Fibroblast of gingiva (primary cell): ENCODE measurements at regions not wholly inside any gene's neighbourhood (a gene's known extent, or its start where the extent isn't known, plus 50 kb on each side); places are given as distances from the start of the nearest gene placed in this dataset.

Source experiments
- DNase-seq: peaks from one replicate; pipeline ENCODE4 v3.0.0-alpha.2; 2011; ENCODE audit warnings: low read depth

GRCh38 chr9:118751848-118752223 is 617.4 kb downstream of the BRINP1 start:
- no peak for DNase-seq

- no peak for DNase-seq
Observed at GRCh38 chr9:118761016-118761790, 608.0 kb downstream of the BRINP1 start.

DNA sequence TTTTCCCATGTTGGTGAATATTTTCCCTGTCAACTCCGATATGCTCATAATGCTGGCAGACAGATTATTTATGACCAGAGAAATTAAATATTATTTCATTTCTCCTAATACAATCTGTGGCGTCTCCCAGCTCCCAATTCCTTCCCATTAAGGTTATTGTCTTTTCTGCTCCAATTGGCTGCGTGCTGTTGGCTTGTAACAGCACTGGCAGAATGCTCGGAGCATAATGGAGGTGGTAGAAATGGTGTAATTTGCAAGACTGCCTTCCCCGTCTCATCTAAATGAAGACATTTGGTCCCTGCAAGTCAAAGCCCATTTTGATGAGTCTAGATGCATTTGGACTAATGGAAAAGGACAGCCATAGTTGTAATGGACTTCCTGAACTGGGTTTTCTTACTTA is 601.7 kb downstream of the BRINP1 start:
- DNase-seq, result no peak

GRCh38 chr9:118782790-118783463 is 586.3 kb downstream of the BRINP1 start:
- DNase-seq, result no peak

DNA sequence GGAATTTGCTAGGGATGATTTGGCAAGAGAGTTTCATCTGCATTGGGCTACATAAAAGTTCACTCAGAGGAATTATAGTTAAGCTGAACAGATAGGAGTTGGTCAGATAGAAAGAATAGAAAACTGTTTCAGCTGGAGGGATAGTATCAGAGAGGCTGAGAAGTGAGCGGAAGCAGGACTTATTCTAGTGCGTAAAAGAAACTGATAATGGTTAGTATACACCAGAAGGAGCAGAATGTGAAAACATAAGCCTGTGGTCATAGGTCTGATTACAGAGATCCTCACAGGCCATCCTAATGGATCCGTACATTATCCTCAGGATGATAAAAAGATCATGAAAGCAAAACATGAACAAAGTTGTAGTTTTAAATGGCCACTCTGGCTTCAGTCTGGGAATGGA is 585.2 kb downstream of the BRINP1 start:
- no peak for DNase-seq

GRCh38 chr9:118785456-118785855 is 583.8 kb downstream of the BRINP1 start:
- DNase-seq, result no peak

DNA sequence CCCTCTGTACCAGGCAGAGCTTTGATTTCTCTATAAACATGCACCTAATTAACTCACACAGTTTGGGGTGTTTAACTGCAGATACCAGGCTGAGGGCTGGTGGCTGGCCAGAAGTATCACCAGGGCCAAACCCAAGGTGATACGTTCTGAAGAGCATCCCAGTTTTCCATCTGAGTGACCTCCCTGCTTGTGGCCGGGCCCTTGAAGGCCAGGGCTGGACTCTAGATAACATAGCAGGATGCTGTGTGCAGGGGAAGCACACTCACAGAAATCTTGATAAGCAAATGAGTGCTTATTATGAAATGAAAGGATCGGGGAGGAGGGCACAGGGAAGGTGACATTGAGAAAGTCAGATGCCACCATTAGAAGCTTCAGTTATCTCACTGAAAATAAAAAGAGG is 582.4 kb downstream of the BRINP1 start:
- DNase-seq, result no peak

- DNase-seq, result no peak
Observed at GRCh38 chr9:118809160-118809625, 560.0 kb downstream of the BRINP1 start.

DNA sequence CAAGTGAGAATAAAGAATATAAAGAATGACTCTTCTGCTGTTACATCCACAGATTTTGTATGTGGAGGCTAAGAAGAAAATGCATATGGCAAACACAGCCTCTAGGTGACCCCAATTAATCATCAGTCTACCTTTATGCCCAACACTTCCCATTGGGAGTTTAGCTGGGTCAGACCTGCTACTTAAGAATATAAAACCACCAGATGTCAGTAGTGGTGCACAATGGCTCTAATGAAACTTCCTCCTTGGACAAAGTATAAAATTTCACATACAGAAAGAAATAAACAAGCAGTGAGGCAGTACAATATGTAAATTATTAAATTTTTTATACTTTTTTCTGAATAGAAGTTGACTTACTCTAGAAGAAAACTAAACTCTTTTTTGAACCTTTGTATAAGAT is 539.9 kb downstream of the BRINP1 start:
- no peak for DNase-seq

DNA sequence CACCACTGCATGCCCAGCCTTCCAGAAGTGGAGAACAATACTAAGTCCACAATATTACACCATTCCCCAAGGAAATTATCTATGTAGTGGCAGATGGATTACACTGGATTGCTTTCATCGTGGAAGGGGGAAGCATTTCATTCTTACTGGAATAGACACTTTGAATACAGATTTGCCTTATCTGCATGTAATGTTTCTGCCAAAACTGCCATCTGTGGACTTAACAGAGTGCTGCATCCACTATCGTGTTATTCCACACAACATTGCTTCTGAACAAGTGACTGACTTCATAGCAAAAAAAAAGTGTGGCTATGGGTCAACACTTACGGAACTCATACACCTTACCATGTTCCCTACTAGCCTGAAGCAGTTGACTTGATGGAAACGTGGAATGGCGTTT is 536.9 kb downstream of the BRINP1 start:
- DNase-seq, result no peak

- no peak for DNase-seq
Observed at GRCh38 chr9:118836891-118837290, 532.3 kb downstream of the BRINP1 start.

GRCh38 chr9:118871531-118871930 is 497.7 kb downstream of the BRINP1 start:
- DNase-seq, result no peak

GRCh38 chr9:118882684-118883083 is 486.6 kb downstream of the BRINP1 start:
- no peak for DNase-seq

DNA sequence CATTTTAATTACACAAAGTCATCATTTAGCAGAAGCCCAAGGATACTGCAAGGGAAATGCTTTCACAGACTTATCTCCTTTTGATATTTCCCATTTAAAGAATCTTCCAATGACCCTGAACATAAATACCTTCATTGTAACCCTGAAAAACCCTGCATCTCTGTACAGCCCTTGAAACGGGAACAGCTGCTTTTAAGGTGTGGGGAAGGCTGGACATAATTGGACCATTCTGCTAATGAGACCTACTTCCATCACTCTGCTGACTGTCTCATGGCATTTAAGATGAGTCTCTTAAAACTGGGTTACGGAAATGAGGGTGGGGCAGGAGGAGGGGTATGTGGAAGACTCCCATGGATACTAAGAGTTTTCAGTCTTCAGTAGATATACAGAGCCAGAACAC is 485.8 kb downstream of the BRINP1 start:
- no peak for DNase-seq

DNA sequence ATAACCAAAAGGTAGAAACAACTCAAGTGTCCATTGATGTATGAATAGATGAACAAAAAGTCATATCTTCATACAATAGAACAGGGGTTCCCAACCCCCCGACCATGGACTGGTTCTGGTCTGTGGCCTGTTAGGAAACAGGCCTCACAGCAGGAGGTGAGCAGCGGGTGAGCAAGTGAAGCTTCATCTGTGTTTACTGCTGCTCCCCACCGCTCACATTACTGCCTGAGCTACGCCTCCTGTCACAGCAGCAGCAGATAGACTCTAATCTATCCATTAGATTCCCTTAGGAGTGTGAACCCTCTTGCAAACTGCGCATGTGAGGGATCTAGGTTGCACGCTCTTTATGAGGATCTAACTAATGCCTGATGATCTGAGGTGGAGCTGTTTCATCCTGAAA is 478.0 kb downstream of the BRINP1 start:
- DNase-seq, result no peak

GRCh38 chr9:118896324-118897000 is 472.8 kb downstream of the BRINP1 start:
- DNase-seq, result no peak

DNA sequence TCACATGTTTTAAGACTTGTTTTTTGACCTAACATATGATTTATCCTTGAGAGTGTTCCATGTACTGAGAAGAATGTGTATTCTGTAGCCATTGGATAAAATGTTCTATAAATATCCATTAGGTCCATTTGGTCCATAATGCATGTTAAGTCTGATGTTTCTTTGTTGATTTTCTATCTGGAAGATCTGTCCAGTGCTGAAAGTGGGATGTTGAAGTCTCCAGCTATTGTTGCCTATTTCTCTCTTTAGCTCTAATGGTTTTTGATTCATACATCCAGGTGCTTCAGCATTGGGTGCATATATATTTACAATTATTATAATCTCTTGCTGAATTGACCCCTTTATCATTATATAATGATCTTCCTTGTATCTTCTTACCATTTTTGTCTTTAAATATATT is 451.1 kb downstream of the BRINP1 start:
- no peak for DNase-seq

DNA sequence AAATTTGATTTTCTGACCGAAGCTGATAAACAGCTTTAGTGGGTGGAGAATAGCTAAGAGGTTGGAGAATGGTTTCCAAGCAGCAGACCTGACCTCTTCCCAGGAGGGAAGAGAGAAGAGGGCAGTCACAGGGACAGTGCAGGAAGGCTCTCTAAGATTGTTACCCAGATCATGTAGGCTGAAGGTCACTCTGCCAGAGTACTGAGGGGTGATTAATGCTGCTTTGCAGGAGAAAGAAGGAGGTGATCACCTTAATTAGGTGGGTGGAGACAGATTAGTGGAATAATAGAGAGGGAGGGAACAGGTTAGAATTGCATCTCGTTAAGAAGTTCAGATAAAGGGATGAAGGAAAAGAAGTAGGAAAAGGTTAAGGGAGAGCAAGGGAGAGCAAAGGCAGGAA is 440.5 kb downstream of the BRINP1 start:
- no peak for DNase-seq

DNA sequence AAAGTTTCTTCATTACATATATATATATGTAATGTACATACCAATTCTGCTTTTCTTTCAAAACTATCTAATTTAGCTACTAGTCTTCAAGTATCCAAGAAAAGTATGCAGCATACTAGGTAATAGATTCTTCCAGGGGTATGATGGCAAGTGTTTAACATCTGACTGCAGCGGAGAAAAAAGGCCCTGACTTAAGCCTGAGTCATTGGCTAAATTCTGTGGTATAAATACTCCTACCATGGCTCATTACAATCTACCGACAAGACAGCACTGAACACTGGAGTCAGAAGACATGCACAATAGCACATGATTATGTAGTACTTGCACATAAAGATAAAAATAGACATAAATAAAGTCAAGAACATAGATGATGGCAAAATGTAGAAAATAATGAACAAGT is 439.9 kb downstream of the BRINP1 start:
- peak; percentile 3 for DNase-seq

GRCh38 chr9:118931941-118932340 is 437.3 kb downstream of the BRINP1 start:
- DNase-seq, result no peak

- DNase-seq, result no peak
Observed at GRCh38 chr9:118938581-118938980, 430.7 kb downstream of the BRINP1 start.

DNA sequence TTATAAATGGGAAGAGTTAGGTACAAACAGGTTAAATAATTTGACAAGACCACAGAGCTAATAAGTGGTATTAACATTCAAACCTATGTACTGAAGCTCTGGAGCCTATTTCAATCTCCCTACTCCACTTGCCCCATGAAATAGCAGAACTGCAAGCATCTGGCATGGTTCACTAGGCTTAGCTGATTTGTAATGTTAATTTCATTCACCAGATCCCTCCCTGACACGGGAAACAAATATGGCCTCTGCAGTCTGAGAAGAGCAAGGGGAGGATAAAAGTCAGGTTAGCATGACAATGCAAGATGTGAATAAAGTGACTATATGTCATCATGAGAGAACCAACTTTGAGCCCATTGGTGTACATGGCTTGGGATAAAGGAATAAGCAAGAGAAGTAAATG is 428.8 kb downstream of the BRINP1 start:
- DNase-seq, result no peak

DNA sequence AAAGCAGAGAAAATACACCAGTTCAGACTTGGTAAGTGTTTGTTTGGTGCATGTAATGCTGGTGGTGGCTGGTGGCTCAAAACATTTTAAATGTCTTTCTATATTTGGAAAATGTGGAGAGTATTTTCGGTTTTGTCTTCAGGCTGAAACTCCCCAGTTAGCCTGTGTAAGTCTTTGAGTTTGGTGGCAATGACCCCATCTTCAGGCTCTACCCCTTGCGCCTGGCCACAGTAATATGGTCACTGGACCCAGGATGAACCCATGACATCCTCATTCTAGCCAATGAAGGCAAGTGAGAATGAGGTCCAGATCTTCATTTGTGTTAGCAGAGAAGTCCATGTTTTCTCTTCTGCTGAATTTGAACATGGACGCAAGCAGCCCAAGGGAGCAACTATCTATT is 422.6 kb downstream of the BRINP1 start:
- no peak for DNase-seq
